BJ (cell line): ENCODE measurements at regions not wholly inside any gene's neighbourhood (a gene's known extent, or its start where the extent isn't known, plus 50 kb on each side); places are given as distances from the start of the nearest gene placed in this dataset.

Experiments used
- CTCF ChIA-PET: fragments of 350-600 bp; formaldehyde crosslinking; extraction: SDS; loops from one replicate; lab custom pipeline; 2021; ENCODE audit warnings: antibody characterized with exemption, inconsistent platforms; lab: Yijun Ruan, JAX
- POLR2A ChIA-PET: fragments of 300-600 bp; sonication (Branson Sonifier 250); formaldehyde crosslinking; extraction: SDS; loops from one replicate; lab custom pipeline; 2021; ENCODE audit warnings: antibody characterized with exemption; lab: Charles Lee
- DNase-seq: peaks from one replicate; pipeline ENCODE4 v3.0.0-alpha.2; 2011; ENCODE audit warnings: low read depth
- H3K27me3 ChIP-seq: 2 replicates; pipeline ENCODE4 v1.6.0; 2011; ENCODE audit warnings: low read length; ENCODE audit not compliant: control insufficient read depth, insufficient read depth
- H3K36me3 ChIP-seq: 2 replicates; pipeline ENCODE4 v1.5.1; 2011; ENCODE audit warnings: low read length; ENCODE audit not compliant: control insufficient read depth, insufficient read depth
- H3K4me3 ChIP-seq: 2 replicates; pipeline ENCODE4 v1.5.1; 2011; ENCODE audit warnings: low read depth, mild to moderate bottlenecking, control low read depth, low read length
- TF ChIP-seq, protein P1 (sequence below): IDR thresholded peaks from 2 replicates; pipeline ENCODE4 v1.5.1; 2011; ENCODE audit warnings: low read depth, mild to moderate bottlenecking, control low read depth, inconsistent platforms, low read length, moderate library complexity; ENCODE audit not compliant: insufficient read depth

GRCh38 chr14:70269582-70269981, 80.8 kb upstream of the SLC8A3 start:
- Histone ChIP-seq H3K27me3 (0 out of 2 replicates have a peak, but pooled peaks cover 1% of the 10 kb centered on the region), H3K4me3 (no peak overlapping the region)
- POLR2A ChIA-PET = no interaction called here

GRCh38 chr14:70268760-70269159, 80.0 kb upstream of the SLC8A3 start:
- TF ChIP-seq, protein P1, sequence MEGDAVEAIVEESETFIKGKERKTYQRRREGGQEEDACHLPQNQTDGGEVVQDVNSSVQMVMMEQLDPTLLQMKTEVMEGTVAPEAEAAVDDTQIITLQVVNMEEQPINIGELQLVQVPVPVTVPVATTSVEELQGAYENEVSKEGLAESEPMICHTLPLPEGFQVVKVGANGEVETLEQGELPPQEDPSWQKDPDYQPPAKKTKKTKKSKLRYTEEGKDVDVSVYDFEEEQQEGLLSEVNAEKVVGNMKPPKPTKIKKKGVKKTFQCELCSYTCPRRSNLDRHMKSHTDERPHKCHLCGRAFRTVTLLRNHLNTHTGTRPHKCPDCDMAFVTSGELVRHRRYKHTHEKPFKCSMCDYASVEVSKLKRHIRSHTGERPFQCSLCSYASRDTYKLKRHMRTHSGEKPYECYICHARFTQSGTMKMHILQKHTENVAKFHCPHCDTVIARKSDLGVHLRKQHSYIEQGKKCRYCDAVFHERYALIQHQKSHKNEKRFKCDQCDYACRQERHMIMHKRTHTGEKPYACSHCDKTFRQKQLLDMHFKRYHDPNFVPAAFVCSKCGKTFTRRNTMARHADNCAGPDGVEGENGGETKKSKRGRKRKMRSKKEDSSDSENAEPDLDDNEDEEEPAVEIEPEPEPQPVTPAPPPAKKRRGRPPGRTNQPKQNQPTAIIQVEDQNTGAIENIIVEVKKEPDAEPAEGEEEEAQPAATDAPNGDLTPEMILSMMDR = no peak
- Histone ChIP-seq H3K36me3 (no peaks in the 10 kb centered on the region), H3K4me3 (no peak overlapping the region), H3K27me3 (0 out of 2 replicates have a peak, but pooled peaks cover 1% of the 10 kb centered on the region)
- DNase-seq = no peak
- ChIA-PET CTCF (no interaction called here), POLR2A (no interaction called here)

More at GRCh38 chr14:70269582-70269981, 80.8 kb upstream of the SLC8A3 start:
- TF ChIP-seq, protein P1 = no peak
- CTCF ChIA-PET = no interaction called here
- H3K36me3 ChIP-seq = no peaks in the 10 kb centered on the region
- no peak for DNase-seq

DNA sequence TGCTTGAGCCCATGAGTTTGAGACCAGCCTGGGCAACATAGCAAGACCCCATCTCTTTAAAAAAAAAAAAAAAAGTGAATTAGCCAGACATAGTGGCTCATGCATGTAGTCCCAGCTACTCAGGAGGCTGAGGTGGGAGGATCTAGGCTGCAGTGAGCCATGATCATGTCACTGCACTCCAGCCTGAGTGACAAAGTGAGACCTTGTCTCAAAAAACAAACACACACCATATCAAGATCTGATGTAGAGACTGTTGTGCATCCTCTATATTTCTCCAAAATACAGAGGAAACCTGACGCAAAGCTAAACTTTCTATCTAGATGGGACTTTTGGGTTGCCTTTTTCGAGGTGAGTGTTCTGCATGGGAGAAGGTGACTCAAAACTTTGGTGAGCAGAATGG, 77.4 kb upstream of the SLC8A3 start:
- ChIA-PET POLR2A (no interaction called here), CTCF (no interaction called here)
- Histone ChIP-seq H3K27me3 (0 out of 2 replicates have a peak, but pooled peaks cover 1% of the 10 kb centered on the region), H3K4me3 (no peak overlapping the region), H3K36me3 (no peaks in the 10 kb centered on the region)
- DNase-seq = no peak
- TF ChIP-seq, protein P1 = no peak

DNA sequence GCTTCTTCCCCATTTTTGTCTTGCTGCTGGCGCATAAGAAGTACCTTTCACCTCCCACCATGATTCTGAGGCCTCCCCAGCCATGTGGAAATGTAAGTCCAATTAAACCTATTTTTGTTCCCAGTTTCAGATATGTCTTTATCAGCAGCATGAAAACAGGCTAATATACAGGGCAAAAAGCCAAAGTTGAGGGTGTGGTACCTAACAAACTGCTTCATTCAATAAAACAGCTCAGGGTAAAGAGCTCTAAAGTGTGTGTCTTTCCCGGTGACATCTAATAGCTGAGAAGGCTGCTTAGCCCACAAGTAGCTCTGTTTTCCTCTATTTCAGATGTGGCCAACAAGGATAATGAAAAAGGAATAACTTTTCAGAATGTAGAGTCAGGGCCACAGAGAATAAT, 76.7 kb upstream of the SLC8A3 start:
- CTCF ChIA-PET = no interaction called here
- no peaks in the 10 kb centered on the region for H3K36me3 ChIP-seq
- DNase-seq = no peak
- POLR2A ChIA-PET = no interaction called here
- TF ChIP-seq, protein P1 = no peak
- 0 out of 2 replicates have a peak, but pooled peaks cover 1% of the 10 kb centered on the region for H3K27me3 ChIP-seq
- H3K4me3 ChIP-seq = no peak overlapping the region

- no peak overlapping the region for H3K4me3 ChIP-seq
- ChIA-PET POLR2A (no interaction called here), CTCF (no interaction called here)
- H3K27me3 ChIP-seq = peaks cover 2% of the 10 kb centered on the region; the same call in 1 of the 2 replicates
- H3K36me3 ChIP-seq = no peaks in the 10 kb centered on the region
- TF ChIP-seq, protein P1 = no peak
- DNase-seq = no peak
Observed at GRCh38 chr14:70259420-70259819, 70.7 kb upstream of the SLC8A3 start.
